ENCODE measurements at regions not wholly inside any gene's neighbourhood (a gene's known extent, or its start where the extent isn't known, plus 50 kb on each side); places are given as distances from the start of the nearest gene placed in this dataset.

DNA sequence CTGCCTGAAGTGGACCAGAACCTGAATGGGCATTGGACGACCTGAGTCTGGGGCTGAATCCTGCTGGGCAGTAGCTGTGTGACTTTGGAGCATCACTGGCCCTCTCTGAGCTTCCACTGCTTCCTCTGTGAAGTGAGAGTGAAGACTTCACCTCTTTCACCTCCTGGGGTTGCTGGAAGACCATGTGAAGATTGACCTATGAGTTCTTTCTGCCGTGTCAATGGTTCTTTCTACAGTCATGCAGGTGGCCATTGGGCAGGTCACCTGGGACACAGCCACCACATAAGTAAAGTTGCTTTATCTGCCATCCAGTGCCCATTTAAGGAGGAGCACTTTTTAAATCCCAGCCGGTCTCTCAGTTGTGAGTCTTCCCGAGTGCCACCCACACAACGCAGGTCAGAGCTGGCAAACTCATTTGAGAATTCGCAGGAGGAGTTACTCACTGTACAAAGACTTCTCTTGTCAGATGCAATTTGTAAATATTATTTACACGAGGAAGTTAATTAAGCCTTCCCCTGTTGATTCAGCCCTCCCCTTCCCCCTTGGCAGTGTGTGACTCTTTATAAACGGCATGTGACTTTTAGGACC is 74.8 kb upstream of the TCL1B start:
- TF ChIP-seq, protein P1, sequence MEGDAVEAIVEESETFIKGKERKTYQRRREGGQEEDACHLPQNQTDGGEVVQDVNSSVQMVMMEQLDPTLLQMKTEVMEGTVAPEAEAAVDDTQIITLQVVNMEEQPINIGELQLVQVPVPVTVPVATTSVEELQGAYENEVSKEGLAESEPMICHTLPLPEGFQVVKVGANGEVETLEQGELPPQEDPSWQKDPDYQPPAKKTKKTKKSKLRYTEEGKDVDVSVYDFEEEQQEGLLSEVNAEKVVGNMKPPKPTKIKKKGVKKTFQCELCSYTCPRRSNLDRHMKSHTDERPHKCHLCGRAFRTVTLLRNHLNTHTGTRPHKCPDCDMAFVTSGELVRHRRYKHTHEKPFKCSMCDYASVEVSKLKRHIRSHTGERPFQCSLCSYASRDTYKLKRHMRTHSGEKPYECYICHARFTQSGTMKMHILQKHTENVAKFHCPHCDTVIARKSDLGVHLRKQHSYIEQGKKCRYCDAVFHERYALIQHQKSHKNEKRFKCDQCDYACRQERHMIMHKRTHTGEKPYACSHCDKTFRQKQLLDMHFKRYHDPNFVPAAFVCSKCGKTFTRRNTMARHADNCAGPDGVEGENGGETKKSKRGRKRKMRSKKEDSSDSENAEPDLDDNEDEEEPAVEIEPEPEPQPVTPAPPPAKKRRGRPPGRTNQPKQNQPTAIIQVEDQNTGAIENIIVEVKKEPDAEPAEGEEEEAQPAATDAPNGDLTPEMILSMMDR (IDR thresholded peaks at IDR 0.05 in 8 of 11, conservative IDR thresholded peaks at IDR 0.05 in 3 of 11): no peak
- TF ChIP-seq POLR2AphosphoS5 (IDR thresholded peaks at IDR 0.05): no peak
